Naive B cell (primary cell): ENCODE measurements at regions not wholly inside any gene's neighbourhood (a gene's known extent, or its start where the extent isn't known, plus 50 kb on each side); places are given as distances from the start of the nearest gene placed in this dataset.

ENCODE experiments used
- ATAC-seq, 2 donors: fragments of 150-1000 bp; cut with Tn5 transposase; 2 replicates each; pipeline ENCODE4 v1.10.0; 2021; ENCODE audit warnings: low read depth in 2 of 2, mild to moderate bottlenecking in 2 of 2, moderate library complexity in 2 of 2
- DNase-seq: peaks from one replicate; pipeline ENCODE4 v3.0.0; 2022
- H3K27ac Mint-ChIP-seq, 6 donors: one replicate each; pipeline ENCODE4 v1.8.0; 2020 to 2022; ENCODE audit warnings: mild to moderate bottlenecking in 6 of 6, mixed read lengths in 6 of 6, moderate library complexity in 5 of 6, inconsistent platforms in 2 of 6
- H3K27me3 Mint-ChIP-seq, 3 donors: one replicate each; pipeline ENCODE4 v1.8.0; 2021 to 2022; ENCODE audit warnings: mixed read lengths in 3 of 3, mild to moderate bottlenecking in 1 of 3
- H3K36me3 Mint-ChIP-seq, 2 donors: one replicate each; pipeline ENCODE4 v1.8.0; 2020 to 2022; ENCODE audit warnings: mixed read lengths in 2 of 2, inconsistent platforms in 1 of 2, mild to moderate bottlenecking in 1 of 2
- H3K4me1 Mint-ChIP-seq, 3 donors: one replicate each; pipeline ENCODE4 v1.8.0; 2020 to 2022; ENCODE audit warnings: mixed read lengths in 3 of 3, inconsistent platforms in 1 of 3, mild to moderate bottlenecking in 1 of 3, moderate library complexity in 1 of 3
- H3K4me3 Mint-ChIP-seq, 8 donors: one replicate each; pipeline ENCODE4 v1.8.0; 2020 to 2022; ENCODE audit warnings: mild to moderate bottlenecking in 8 of 8, mixed read lengths in 8 of 8, moderate library complexity in 8 of 8, inconsistent platforms in 2 of 8
- H3K9me3 Mint-ChIP-seq, 7 donors: one replicate each; pipeline ENCODE4 v1.8.0; 2020 to 2022; ENCODE audit warnings: mixed read lengths in 7 of 7, mild to moderate bottlenecking in 5 of 7, inconsistent platforms in 2 of 7, moderate library complexity in 1 of 7

GRCh38 chr9:135241381-135242048 is 154.0 kb downstream of the OLFM1 start:
- Mint-ChIP-seq H3K4me3 (no peak overlapping the region), H3K9me3 (peaks cover 0 to 4% (median 3%) of the 10 kb centered on the region in 7 donors), H3K27ac (no peak overlapping the region), H3K27me3 (peaks cover 7 to 48% (median 28%) of the 10 kb centered on the region in 3 donors), H3K4me1 (peaks cover 1 to 6% (median 3%) of the 10 kb centered on the region in 3 donors), H3K36me3 (no peaks in the 10 kb centered on the region)
- no peak for ATAC-seq
- DNase-seq, result no peak

GRCh38 chr9:135242049-135242396 is 154.6 kb downstream of the OLFM1 start:
- Mint-ChIP-seq H3K27ac (no peak overlapping the region), H3K27me3 (peaks cover 9 to 53% (median 33%) of the 10 kb centered on the region in 3 donors), H3K4me1 (peaks cover 4 to 8% (median 7%) of the 10 kb centered on the region in 3 donors), H3K36me3 (no peaks in the 10 kb centered on the region), H3K4me3 (peak overlapping the region in 1 of 8 donors; percentile 63), H3K9me3 (peaks cover 0 to 4% (median 3%) of the 10 kb centered on the region in 7 donors)
- no peak for DNase-seq
- no peak for ATAC-seq

- Mint-ChIP-seq H3K36me3 (no peaks in the 10 kb centered on the region), H3K4me1 (peaks cover 4 to 8% (median 7%) of the 10 kb centered on the region in 3 donors), H3K4me3 (no peak overlapping the region), H3K27ac (no peak overlapping the region), H3K27me3 (peaks cover 13 to 57% (median 37%) of the 10 kb centered on the region in 3 donors), H3K9me3 (peaks cover 0 to 4% (median 3%) of the 10 kb centered on the region in 7 donors)
- ATAC-seq (no peak), DNase-seq (no peak)
Observed at GRCh38 chr9:135242406-135242805, 154.9 kb downstream of the OLFM1 start.

GRCh38 chr9:135243201-135244190 is 156.0 kb downstream of the OLFM1 start:
- H3K27ac Mint-ChIP-seq, result no peak overlapping the region
- peaks cover 0 to 4% (median 3%) of the 10 kb centered on the region in 7 donors for H3K9me3 Mint-ChIP-seq
- no peak for DNase-seq
- H3K4me1 Mint-ChIP-seq, result peaks cover 4 to 8% (median 7%) of the 10 kb centered on the region in 3 donors
- ATAC-seq, result no peak
- H3K36me3 Mint-ChIP-seq, result no peaks in the 10 kb centered on the region
- H3K4me3 Mint-ChIP-seq, result no peak overlapping the region
- peaks cover 13 to 59% (median 37%) of the 10 kb centered on the region in 3 donors for H3K27me3 Mint-ChIP-seq

- Mint-ChIP-seq H3K4me3 (no peak overlapping the region), H3K27me3 (peaks cover 13 to 56% (median 37%) of the 10 kb centered on the region in 3 donors), H3K9me3 (peaks cover 0 to 4% (median 3%) of the 10 kb centered on the region in 7 donors), H3K4me1 (peaks cover 4 to 8% (median 7%) of the 10 kb centered on the region in 3 donors), H3K36me3 (no peaks in the 10 kb centered on the region), H3K27ac (no peak overlapping the region)
- no peak for DNase-seq
- no peak for ATAC-seq
Observed at GRCh38 chr9:135244271-135245221, 157.1 kb downstream of the OLFM1 start.

- DNase-seq (no peak), ATAC-seq (no peak)
- peaks cover 13 to 49% (median 32%) of the 10 kb centered on the region in 3 donors for H3K27me3 Mint-ChIP-seq
- no peak overlapping the region for H3K4me3 Mint-ChIP-seq
- peaks cover 0 to 2% (median 0%) of the 10 kb centered on the region in 7 donors for H3K9me3 Mint-ChIP-seq
- no peaks in the 10 kb centered on the region for H3K36me3 Mint-ChIP-seq
- H3K27ac Mint-ChIP-seq, result peak overlapping the region in 1 of 6 donors; percentile 15
- H3K4me1 Mint-ChIP-seq, result peaks cover 4 to 8% (median 7%) of the 10 kb centered on the region in 3 donors
Observed at GRCh38 chr9:135245482-135246247, 158.2 kb downstream of the OLFM1 start.

GRCh38 chr9:135246248-135247205 is 159.1 kb downstream of the OLFM1 start:
- Mint-ChIP-seq H3K27me3 (peaks cover 13 to 49% (median 32%) of the 10 kb centered on the region in 3 donors), H3K9me3 (peaks cover 0 to 2% (median 0%) of the 10 kb centered on the region in 7 donors), H3K4me1 (peaks cover 4 to 8% (median 7%) of the 10 kb centered on the region in 3 donors), H3K36me3 (no peaks in the 10 kb centered on the region), H3K27ac (peak overlapping the region in 1 of 6 donors; percentile 27), H3K4me3 (peak overlapping the region in 1 of 8 donors; percentile 30)
- DNase-seq (no peak), ATAC-seq (no peak)

GRCh38 chr9:135247227-135247930 is 159.9 kb downstream of the OLFM1 start:
- Mint-ChIP-seq H3K36me3 (no peaks in the 10 kb centered on the region), H3K27ac (peak overlapping the region in 1 of 6 donors; percentile 27), H3K4me1 (peaks cover 4 to 8% (median 7%) of the 10 kb centered on the region in 3 donors), H3K9me3 (no peaks in the 10 kb centered on the region), H3K4me3 (no peak overlapping the region), H3K27me3 (peaks cover 16 to 49% (median 39%) of the 10 kb centered on the region in 3 donors)
- DNase-seq, result no peak
- no peak for ATAC-seq

GRCh38 chr9:135248111-135248510 is 160.6 kb downstream of the OLFM1 start:
- Mint-ChIP-seq H3K36me3 (no peaks in the 10 kb centered on the region), H3K4me3 (no peak overlapping the region), H3K27ac (peak overlapping the region in 1 of 6 donors; percentile 61), H3K9me3 (no peaks in the 10 kb centered on the region), H3K27me3 (peaks cover 16 to 49% (median 44%) of the 10 kb centered on the region in 3 donors), H3K4me1 (peaks cover 4 to 10% (median 7%) of the 10 kb centered on the region in 3 donors)
- no peak for ATAC-seq
- no peak for DNase-seq

GRCh38 chr9:135248721-135249120 is 161.3 kb downstream of the OLFM1 start:
- Mint-ChIP-seq H3K36me3 (no peaks in the 10 kb centered on the region), H3K9me3 (no peaks in the 10 kb centered on the region), H3K27me3 (peaks cover 16 to 45% (median 40%) of the 10 kb centered on the region in 3 donors), H3K4me3 (no peak overlapping the region), H3K4me1 (peaks cover 4 to 10% (median 7%) of the 10 kb centered on the region in 3 donors), H3K27ac (no peak overlapping the region)
- ATAC-seq (no peak), DNase-seq (no peak)

GRCh38 chr9:135249191-135249590 is 161.7 kb downstream of the OLFM1 start:
- no peak overlapping the region for H3K27ac Mint-ChIP-seq
- H3K9me3 Mint-ChIP-seq, result no peaks in the 10 kb centered on the region
- peaks cover 16 to 45% (median 39%) of the 10 kb centered on the region in 3 donors for H3K27me3 Mint-ChIP-seq
- no peak overlapping the region for H3K4me3 Mint-ChIP-seq
- ATAC-seq (no peak), DNase-seq (no peak)
- peaks cover 4 to 10% (median 7%) of the 10 kb centered on the region in 3 donors for H3K4me1 Mint-ChIP-seq
- no peaks in the 10 kb centered on the region for H3K36me3 Mint-ChIP-seq
